GM12891 (cell line): ENCODE measurements at regions not wholly inside any gene's neighbourhood (a gene's known extent, or its start where the extent isn't known, plus 50 kb on each side); places are given as distances from the start of the nearest gene placed in this dataset.

ENCODE experiments used
- DNase-seq: peaks from one replicate; pipeline ENCODE4 v3.0.0; 2011; ENCODE audit warnings: low spot score; ENCODE audit not compliant: insufficient read length
- FAIRE-seq: peaks from 2 replicates; lab custom pipeline; 2011; peaks lifted over from hg19 to GRCh38; lab: Jason Lieb, UNC
- PAX5 ChIP-seq: IDR thresholded peaks from 2 replicates; pipeline ENCODE4 v1.6.1; 2011; ENCODE audit warnings: low read length, moderate library complexity, mild to moderate bottlenecking; ENCODE audit not compliant: insufficient read depth, severe bottlenecking
- POLR2A ChIP-seq: IDR thresholded peaks from 2 replicates; pipeline ENCODE4 v1.6.1; 2011; ENCODE audit warnings: low read depth, low read length, control low read depth
- POLR2AphosphoS5 ChIP-seq: IDR thresholded peaks from 2 replicates; pipeline ENCODE4 v1.6.1; 2011; ENCODE audit warnings: low read depth, low read length, control low read depth
- POU2F2 ChIP-seq: IDR thresholded peaks from 2 replicates; pipeline ENCODE4 v1.6.1; 2011; ENCODE audit warnings: low read depth, mild to moderate bottlenecking, control low read depth, low read length, moderate library complexity
- SPI1 ChIP-seq: IDR thresholded peaks from 2 replicates; pipeline ENCODE4 v1.6.1; 2011; ENCODE audit warnings: low read depth, low read length, control low read depth
- TAF1 ChIP-seq: IDR thresholded peaks from 2 replicates; pipeline ENCODE4 v1.6.1; 2011; ENCODE audit warnings: low read depth, low read length, control low read depth

DNA sequence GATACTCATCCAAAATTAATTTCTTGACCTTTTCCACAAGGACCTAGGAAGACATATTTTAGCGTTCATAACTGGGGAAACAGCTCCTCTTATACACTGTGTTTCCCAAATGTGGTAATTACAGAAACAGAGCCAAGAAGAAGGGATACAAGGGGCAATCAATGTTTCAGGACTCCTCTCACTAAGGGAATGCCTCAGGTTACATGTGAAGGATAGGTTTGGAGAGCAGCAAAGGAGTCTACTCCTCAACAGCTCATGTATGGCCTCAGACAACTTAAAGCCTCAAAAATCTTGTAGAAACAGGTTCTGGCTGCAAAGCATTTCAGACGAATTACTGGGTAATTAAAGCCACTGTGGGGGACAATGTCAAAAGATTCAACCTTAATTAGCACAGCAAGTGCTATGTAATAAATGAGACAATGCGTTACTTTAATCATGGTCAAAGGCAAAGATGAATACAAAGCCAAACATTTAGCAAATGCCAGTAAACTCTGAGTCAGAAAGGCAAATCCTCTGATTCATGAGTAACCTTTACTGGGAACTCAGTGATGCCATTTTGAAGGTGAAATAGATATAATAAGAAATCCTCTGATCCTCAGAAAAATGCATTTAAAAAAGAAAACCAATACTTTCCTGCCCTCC is 1111.2 kb downstream of the TUSC7 start:
- TF ChIP-seq SPI1 = no peak
- TF ChIP-seq POLR2A = no peak
- TF ChIP-seq TAF1 = no peak
- no peak for TF ChIP-seq POLR2AphosphoS5
- TF ChIP-seq POU2F2 = no peak
- no peak for TF ChIP-seq PAX5
- DNase-seq (no peak), FAIRE-seq (no peak)

DNA sequence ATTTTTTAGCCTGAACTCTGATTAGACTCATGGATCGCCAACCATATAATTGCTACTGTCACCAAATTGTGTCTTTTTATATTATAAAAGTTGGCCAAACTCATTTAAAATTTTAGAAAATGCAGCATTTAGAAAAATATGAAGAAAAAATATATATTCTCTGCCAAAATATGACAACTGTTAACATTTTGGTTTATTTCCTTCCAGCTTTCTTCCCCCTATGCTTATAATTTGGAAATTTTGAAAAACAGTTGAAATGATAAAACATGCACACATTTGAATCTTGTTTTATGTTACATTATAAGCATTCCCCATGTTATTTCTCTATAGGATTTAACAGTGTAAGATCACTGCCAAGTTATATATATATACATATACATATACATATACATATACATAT is 1112.8 kb downstream of the TUSC7 start:
- FAIRE-seq = no peak
- no peak for DNase-seq
- TF ChIP-seq POU2F2 (no peak), PAX5 (no peak), SPI1 (no peak), POLR2AphosphoS5 (no peak), TAF1 (no peak), POLR2A (no peak)

DNA sequence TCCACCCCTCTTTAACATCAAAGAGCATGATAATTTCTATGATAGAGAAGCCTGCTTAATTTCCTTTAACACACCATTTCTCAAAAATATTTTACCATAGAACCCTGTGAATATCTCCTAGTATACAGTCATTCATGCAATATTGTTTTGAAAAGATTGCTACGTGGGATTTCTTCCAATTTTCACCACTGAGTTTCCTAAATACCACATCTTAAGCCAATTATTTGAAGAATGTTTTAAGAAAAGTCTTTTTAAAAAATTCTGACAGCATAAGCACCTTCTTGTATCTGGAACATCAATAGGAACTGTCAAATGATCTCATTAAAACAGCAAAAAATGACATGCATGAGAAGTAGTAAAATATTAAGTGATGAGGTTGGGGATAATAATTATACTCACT is 1126.7 kb downstream of the TUSC7 start:
- no peak for FAIRE-seq
- no peak for TF ChIP-seq TAF1
- TF ChIP-seq POLR2A = no peak
- TF ChIP-seq POU2F2 = no peak
- TF ChIP-seq SPI1 = no peak
- TF ChIP-seq POLR2AphosphoS5 = no peak
- TF ChIP-seq PAX5 = no peak
- no peak for DNase-seq

DNA sequence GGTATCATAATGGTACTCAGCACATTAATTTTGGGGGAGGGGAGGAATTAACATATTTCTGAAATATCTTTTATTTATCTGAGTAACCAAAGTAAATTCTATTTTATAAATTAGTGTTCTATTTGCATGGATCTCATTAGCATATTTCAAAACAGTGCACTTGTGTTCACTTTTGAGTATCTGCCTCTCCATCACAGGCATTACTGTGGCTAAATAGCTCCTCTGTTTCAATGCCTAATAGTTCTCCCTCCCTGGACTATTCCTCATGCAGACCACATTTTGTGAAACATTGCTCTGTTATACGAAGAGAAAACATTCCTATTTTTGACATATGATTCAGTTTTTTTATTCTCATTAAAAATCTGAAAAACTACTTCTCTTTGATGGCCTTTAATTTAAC is 1127.8 kb downstream of the TUSC7 start:
- no peak for FAIRE-seq
- DNase-seq = no peak
- TF ChIP-seq POU2F2 (no peak), SPI1 (no peak), PAX5 (no peak), POLR2AphosphoS5 (no peak), POLR2A (no peak), TAF1 (no peak)

DNA sequence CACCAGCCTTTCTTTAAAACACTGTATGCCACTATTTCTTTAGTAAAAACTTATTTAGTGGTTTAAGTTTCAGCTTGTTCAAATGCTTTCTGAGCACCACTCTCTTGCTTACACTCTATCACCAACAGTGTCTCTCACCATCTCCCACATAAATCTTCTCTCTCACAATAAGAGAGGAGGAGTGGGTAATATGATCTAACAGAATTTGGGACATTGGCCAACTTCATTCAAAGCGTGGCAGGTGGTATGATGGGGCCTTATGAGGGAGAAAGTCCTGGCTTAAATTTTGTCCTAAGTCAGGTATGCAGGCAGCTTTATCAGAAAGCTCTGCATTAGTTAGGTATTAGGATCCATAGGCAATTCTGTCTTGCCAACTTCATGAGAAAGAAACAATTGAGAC is 1132.5 kb downstream of the TUSC7 start:
- FAIRE-seq (no peak), DNase-seq (no peak)
- no peak for TF ChIP-seq PAX5

DNA sequence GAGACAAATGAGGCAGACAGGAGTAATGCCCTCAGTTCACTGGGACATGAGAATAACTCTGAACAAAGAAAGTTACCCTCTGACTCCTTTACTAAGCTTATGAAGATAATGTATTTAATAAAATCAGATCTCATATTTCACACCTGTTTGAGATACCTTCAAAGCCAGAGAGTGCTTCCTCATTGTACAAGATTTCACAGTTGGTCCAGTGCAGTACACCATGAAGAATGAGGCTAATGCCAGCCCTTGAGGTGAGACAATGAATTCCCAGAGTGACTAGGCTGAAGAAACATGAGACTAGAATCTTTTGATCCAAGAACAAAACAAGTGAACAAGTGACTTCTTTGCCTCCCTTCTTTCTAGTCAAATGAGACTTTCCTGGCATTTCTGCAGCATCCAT is 1133.8 kb downstream of the TUSC7 start:
- FAIRE-seq = no peak
- no peak for TF ChIP-seq POU2F2
- TF ChIP-seq SPI1 = no peak
- no peak for TF ChIP-seq POLR2AphosphoS5
- no peak for TF ChIP-seq TAF1
- no peak for TF ChIP-seq PAX5
- no peak for TF ChIP-seq POLR2A
- no peak for DNase-seq

DNA sequence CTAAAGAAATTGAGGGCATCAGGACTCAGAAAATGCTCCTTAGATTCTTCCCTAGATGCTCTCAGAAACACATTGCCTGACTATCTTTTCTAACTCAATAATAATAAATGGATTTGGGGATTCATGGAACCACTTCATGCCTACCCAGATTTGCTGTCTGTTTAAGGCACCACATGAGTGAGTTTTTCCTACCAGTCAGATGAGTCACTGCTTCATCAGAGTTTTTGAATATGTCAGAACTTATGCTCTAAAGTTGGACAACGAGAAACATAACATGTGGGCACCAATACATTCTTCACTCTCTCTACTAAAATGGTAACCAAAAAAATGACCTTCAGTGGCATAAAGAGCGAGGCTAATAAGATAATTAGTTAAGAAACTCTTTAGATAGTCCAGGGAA is 1135.1 kb downstream of the TUSC7 start:
- TF ChIP-seq POU2F2 = no peak
- no peak for TF ChIP-seq TAF1
- no peak for TF ChIP-seq PAX5
- no peak for TF ChIP-seq POLR2AphosphoS5
- TF ChIP-seq POLR2A = no peak
- TF ChIP-seq SPI1 = no peak
- FAIRE-seq (no peak), DNase-seq (no peak)

DNA sequence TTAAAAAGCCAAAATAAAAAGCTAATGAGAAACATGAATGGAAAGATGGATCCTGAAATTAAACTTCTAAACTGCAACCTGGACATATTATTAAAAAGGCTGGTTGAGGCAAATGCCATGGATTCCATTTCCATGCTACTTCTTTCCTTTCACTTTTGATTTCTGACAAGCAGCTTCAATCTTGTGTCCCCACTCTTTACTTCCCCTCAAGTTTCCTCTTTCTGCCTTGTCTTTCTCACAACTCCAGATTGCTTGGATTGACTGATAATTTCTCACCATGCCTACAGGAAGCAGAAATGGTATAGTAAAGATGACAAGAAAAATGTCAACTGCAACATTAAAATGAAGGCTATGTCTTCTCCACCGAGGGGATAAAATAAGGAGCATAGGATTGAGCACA is 1136.7 kb downstream of the TUSC7 start:
- TF ChIP-seq POLR2A = no peak
- TF ChIP-seq PAX5 = no peak
- no peak for DNase-seq
- FAIRE-seq = no peak

DNA sequence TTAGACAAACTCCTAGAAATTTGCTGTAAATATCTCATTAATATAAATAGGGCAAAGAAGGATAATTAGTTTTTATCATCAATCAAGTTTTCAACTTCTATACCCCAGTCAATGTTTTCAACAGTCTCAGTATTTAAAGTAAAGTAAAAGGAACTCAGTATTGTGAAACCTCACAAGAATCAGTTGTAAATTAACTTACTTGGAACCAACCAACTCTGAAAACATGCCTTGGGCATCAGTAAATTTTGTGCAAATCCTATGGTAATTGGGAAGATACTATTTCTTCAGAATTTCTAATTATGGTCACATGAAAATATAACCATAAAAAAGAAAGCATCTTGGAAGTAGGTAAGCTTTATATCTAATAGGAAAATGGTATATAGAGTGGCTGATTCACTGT is 1139.0 kb downstream of the TUSC7 start:
- DNase-seq = no peak
- FAIRE-seq = no peak
- no peak for TF ChIP-seq TAF1
- no peak for TF ChIP-seq POLR2A
- TF ChIP-seq SPI1 = no peak
- no peak for TF ChIP-seq POLR2AphosphoS5
- TF ChIP-seq POU2F2 = no peak
- no peak for TF ChIP-seq PAX5

DNA sequence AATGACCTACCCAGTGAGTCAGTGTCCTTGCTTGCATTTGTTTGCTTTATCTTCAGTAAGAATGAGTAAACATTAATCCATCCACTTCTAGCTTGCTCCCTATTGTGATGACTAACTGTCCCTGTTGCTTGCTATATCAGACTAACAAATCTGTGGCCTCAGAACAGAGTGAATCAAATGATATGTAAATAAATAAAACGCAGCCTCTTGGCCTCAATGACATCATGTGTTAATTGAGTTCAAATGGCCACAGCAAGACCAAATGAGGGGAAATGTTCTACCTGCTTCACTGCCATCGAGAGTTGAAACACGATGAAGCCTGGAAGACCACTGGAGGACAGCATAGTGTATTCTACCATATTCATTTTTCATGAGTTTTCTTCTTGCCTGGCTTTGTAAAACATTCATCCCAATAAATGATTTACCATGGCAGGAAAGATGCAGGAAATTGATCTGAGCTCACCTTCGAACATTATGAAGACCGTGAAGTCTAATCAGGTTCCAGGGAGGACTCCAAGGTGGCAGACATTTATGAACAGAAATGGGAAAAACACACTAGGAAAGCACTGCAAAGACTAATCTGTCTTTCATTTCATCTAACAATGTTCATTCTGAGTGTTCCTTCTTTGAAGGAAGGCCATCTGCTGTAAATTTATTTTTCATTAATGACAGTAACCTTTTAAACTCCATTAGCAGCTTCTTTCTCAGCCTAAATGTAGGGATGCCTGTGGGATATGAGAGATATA is 1144.5 kb downstream of the TUSC7 start:
- no peak for FAIRE-seq
- TF ChIP-seq PAX5 (no peak), TAF1 (no peak), POU2F2 (no peak), POLR2AphosphoS5 (no peak), SPI1 (no peak), POLR2A (no peak)
- no peak for DNase-seq
